Gastrocnemius medialis (tissue), 4 donors: ENCODE measurements at regions not wholly inside any gene's neighbourhood (a gene's known extent, or its start where the extent isn't known, plus 50 kb on each side); places are given as distances from the start of the nearest gene placed in this dataset.

Source experiments
- ATAC-seq, 2 donors: fragments of 150-250 bp; one replicate each; pipeline ENCODE4 v1.9.1; 2016
- DNase-seq, 2 donors: peaks; one replicate each; pipeline ENCODE4 v3.0.0-alpha.2; 2019
- H3K27ac ChIP-seq, 4 donors: fragments of 200-600 bp; sonication (generic); 1 replicate in 1 of 4; 2 replicates in 3 of 4; pipeline ENCODE4 v1.5.1; 2016 to 2018; ENCODE audit warnings: mild to moderate bottlenecking in 2 of 4, moderate library complexity in 1 of 4
- H3K27me3 ChIP-seq, 3 donors: fragments of 200-600 bp; sonication (generic) in 2 of 3; 1 replicate in 1 of 3; 2 replicates in 2 of 3; pipeline versions ENCODE4 v1.5.1 to v1.6.0; 2016 to 2019; ENCODE audit warnings: mild to moderate bottlenecking in 1 of 3, moderate library complexity in 1 of 3
- H3K36me3 ChIP-seq, 2 donors: fragments of 200-600 bp; sonication (generic) in 1 of 2; one replicate each; pipeline ENCODE4 v1.5.1; 2017 to 2018
- H3K4me1 ChIP-seq, 2 donors: fragments of 200-600 bp; sonication (generic) in 1 of 2; one replicate each; pipeline ENCODE4 v1.5.1; 2016 to 2017; ENCODE audit warnings: mild to moderate bottlenecking in 2 of 2
- H3K4me3 ChIP-seq, 4 donors: fragments of 200-600 bp; sonication (generic) in 3 of 4; 1 replicate in 1 of 4; 2 replicates in 3 of 4; pipeline ENCODE4 v1.5.1; 2016 to 2019; ENCODE audit warnings: mild to moderate bottlenecking in 2 of 4
- H3K9me3 ChIP-seq, 3 donors: fragments of 200-600 bp; sonication (generic) in 2 of 3; 1 replicate in 1 of 3; 2 replicates in 2 of 3; pipeline ENCODE4 v1.5.1; 2016 to 2019
- POLR2A ChIP-seq, 2 donors: fragments of 450-650 bp; IDR thresholded peaks; one replicate each; pipeline ENCODE4 v1.6.1; 2017; ENCODE audit warnings: antibody characterized with exemption in 2 of 2, mild to moderate bottlenecking in 2 of 2, moderate library complexity in 2 of 2
- in situ Hi-C, 4 donors: fragments of 200-750 bp; cut with MboI; loops; one replicate each; pipeline versions ENCODE4 v1.15.0 to v1.8.0; 2017; ENCODE audit warnings: low sequenced_read_pairs in 4 of 4
- intact Hi-C: fragments of 100-400 bp; cut with DNase I; formaldehyde crosslinking; loops from one replicate; pipeline ENCODE4 v1.15.1; 2023; ENCODE audit warnings: low total_unique reads
- TF ChIP-seq, protein P1 (sequence below), 5 experiments: fragments of 450-650 bp in 3 of 5; fragments of 200-600 bp in 2 of 5; sonication (generic) in 2 of 5; IDR thresholded peaks in 4 of 5; conservative IDR thresholded peaks in 1 of 5; 1 replicate in 4 of 5; 2 replicates in 1 of 5; pipeline ENCODE4 v1.5.1; 2016 to 2019; ENCODE audit warnings: antibody characterized with exemption in 5 of 5, mild to moderate bottlenecking in 3 of 5, moderate library complexity in 3 of 5

DNA sequence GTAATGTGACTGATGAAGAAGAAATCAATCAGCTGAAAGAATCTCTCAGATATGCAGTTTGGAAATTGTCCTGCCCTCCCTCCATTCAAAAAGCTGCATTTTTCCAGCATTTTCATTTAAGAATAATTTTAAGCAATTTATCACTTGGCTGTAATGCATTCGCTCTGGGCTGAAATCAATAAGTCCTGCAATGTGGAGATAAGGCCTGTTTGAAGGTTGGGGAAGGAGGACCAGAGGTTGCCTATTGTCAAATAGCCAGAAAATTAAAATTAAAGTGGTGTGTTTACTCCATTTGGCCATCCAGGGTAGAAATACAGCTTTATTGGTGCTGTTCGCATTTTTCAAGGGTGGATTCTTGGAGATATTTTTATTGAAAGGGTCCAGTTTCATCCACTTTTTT lies 187.6 kb upstream of the NFIA start:
- Histone ChIP-seq H3K4me1 (peaks cover 9 to 10% of the 10 kb centered on the region in 2 donors), H3K9me3 (no peaks in the 10 kb centered on the region), H3K36me3 (no peaks in the 10 kb centered on the region), H3K4me3 (no peak overlapping the region), H3K27me3 (no peaks in the 10 kb centered on the region), H3K27ac (no peak overlapping the region)
- DNase-seq, result no peak
- no peak for ATAC-seq
- TF ChIP-seq POLR2A (IDR thresholded peaks at IDR 0.05), result no peak
- TF ChIP-seq, protein P1, sequence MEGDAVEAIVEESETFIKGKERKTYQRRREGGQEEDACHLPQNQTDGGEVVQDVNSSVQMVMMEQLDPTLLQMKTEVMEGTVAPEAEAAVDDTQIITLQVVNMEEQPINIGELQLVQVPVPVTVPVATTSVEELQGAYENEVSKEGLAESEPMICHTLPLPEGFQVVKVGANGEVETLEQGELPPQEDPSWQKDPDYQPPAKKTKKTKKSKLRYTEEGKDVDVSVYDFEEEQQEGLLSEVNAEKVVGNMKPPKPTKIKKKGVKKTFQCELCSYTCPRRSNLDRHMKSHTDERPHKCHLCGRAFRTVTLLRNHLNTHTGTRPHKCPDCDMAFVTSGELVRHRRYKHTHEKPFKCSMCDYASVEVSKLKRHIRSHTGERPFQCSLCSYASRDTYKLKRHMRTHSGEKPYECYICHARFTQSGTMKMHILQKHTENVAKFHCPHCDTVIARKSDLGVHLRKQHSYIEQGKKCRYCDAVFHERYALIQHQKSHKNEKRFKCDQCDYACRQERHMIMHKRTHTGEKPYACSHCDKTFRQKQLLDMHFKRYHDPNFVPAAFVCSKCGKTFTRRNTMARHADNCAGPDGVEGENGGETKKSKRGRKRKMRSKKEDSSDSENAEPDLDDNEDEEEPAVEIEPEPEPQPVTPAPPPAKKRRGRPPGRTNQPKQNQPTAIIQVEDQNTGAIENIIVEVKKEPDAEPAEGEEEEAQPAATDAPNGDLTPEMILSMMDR (IDR thresholded peaks at IDR 0.05 in 4 of 5, conservative IDR thresholded peaks at IDR 0.05 in 1 of 5), result no peak
- intact Hi-C loops (loop anchor here (10.0 kb wide), 1 partner anchor 50 kb away; no protein-coding TSS in a partner anchor), in situ Hi-C loops (no loop called here)

DNA sequence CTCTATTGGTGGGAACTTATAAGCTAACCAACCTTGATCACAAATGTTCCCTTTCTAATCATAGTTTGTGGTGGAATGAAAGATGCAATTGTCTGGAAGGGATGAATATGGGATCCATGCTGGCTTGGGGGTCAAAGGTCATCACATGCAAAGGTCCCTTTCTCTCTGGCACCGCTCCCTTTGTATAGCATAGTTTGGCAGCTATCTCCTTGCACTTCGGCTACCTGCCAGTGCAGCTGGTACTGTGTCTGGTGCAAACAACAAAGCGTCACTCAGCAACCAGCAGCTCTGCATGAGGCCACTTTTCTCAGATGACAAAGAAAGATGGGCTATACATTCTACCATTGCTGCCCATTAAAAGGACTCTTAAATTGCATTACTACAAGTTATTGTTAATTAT lies 188.2 kb upstream of the NFIA start:
- DNase-seq (no peak), ATAC-seq (no peak)
- in situ Hi-C loops, result no loop called here
- H3K9me3 ChIP-seq, result no peaks in the 10 kb centered on the region
- H3K4me3 ChIP-seq, result no peak overlapping the region
- no peaks in the 10 kb centered on the region for H3K27me3 ChIP-seq
- peaks cover 9 to 10% of the 10 kb centered on the region in 2 donors for H3K4me1 ChIP-seq
- no peak overlapping the region for H3K27ac ChIP-seq
- no peaks in the 10 kb centered on the region for H3K36me3 ChIP-seq
- TF ChIP-seq, protein P1 (IDR thresholded peaks at IDR 0.05 in 4 of 5, conservative IDR thresholded peaks at IDR 0.05 in 1 of 5), result no peak
- no peak for TF ChIP-seq POLR2A (IDR thresholded peaks at IDR 0.05)
- intact Hi-C loops, result loop anchor here (10.0 kb wide), 1 partner anchor 51 kb away; no protein-coding TSS in a partner anchor

DNA sequence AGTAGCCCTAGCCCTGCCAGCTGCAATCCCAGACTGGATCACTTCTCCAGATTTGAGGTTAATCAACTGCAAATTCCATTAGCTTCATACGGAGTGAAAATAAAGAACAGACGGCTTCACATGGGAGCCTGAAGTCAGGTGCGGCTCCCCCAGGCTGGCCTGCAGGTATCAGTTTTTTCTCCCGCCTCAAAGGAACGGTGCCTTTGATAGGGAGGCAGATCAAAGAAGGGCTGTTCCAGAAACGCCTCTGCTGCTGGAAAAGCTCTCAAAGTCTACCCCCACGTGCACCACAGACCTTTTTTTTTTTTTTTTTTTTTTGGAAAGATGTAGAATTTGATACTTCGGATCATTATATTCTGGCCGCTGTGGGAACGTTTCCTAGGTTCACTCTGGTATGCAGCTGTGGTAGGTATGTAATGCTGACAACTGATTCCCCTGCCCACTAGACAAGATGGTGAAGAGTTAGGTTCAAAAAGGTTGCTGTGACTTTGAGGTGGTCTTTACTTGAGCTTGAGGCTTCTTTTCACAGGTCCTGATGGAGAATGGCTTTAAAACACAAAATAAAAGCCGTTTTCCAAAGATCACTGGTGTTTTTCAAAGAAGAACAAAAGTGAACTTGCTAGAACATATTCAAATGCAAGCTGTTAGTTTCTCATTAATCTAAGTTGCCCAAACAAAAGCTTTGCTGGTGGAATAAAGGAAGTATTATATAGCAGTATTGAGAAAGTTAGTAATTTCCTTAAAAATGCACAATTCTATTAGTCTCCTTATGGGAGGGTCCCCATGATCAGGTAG lies 189.0 kb upstream of the NFIA start:
- TF ChIP-seq, protein P1 (IDR thresholded peaks at IDR 0.05 in 4 of 5, conservative IDR thresholded peaks at IDR 0.05 in 1 of 5), result no peak
- TF ChIP-seq POLR2A (IDR thresholded peaks at IDR 0.05), result no peak
- intact Hi-C loops, result loop anchor here (10.0 kb wide), 1 partner anchor 51 kb away; no protein-coding TSS in a partner anchor
- no peaks in the 10 kb centered on the region for H3K27me3 ChIP-seq
- no peaks in the 10 kb centered on the region for H3K36me3 ChIP-seq
- in situ Hi-C loops, result no loop called here
- ATAC-seq (no peak), DNase-seq (no peak)
- H3K4me3 ChIP-seq, result no peak overlapping the region
- peaks cover 9 to 10% of the 10 kb centered on the region in 2 donors for H3K4me1 ChIP-seq
- H3K9me3 ChIP-seq, result no peaks in the 10 kb centered on the region
- H3K27ac ChIP-seq, result no peak overlapping the region

DNA sequence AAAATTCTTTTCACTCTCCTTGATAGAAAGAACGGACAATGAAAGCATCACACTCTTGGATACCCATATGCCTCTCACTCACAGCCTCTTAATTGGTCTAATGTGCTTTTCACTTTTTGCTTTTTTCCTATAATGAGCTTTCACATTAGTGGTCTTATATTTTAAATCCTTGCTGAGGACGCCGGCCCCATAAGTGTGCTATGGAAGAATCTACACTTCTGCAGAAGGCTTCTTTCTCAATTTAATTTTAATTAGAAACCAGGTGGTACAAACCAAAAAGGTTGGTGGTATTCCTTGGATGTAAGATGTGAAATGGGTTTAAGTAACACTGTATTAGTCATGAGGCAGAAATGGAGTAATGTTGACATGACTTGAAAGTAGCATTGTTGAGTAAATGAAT lies 190.6 kb upstream of the NFIA start:
- no peak for DNase-seq
- H3K36me3 ChIP-seq, result no peaks in the 10 kb centered on the region
- no peaks in the 10 kb centered on the region for H3K27me3 ChIP-seq
- TF ChIP-seq POLR2A (IDR thresholded peaks at IDR 0.05), result no peak
- TF ChIP-seq, protein P1 (IDR thresholded peaks at IDR 0.05 in 4 of 5, conservative IDR thresholded peaks at IDR 0.05 in 1 of 5), result no peak
- no peaks in the 10 kb centered on the region for H3K9me3 ChIP-seq
- in situ Hi-C loops (no loop called here), intact Hi-C loops (loop anchor here (10.0 kb wide), 1 partner anchor 53 kb away; no protein-coding TSS in a partner anchor)
- no peak overlapping the region for H3K27ac ChIP-seq
- no peak for ATAC-seq
- no peak overlapping the region for H3K4me3 ChIP-seq
- H3K4me1 ChIP-seq, result peaks cover 9 to 10% of the 10 kb centered on the region in 2 donors
